A549 (cell line): ENCODE measurements at regions not wholly inside any gene's neighbourhood (a gene's known extent, or its start where the extent isn't known, plus 50 kb on each side); places are given as distances from the start of the nearest gene placed in this dataset.

ENCODE experiments used
- ATAC-seq, 2 experiments: fragments of 200-7000 bp in 1 of 2; fragments of >200 bp in 1 of 2; cut with Nextera tagmentation in 1 of 2; cut with Tn5 transposase in 1 of 2; 3 replicates each; pipeline versions ENCODE4 v1.8.0 to v1.9.1; 2018 to 2020; ENCODE audit warnings: mild to moderate bottlenecking in 1 of 2, moderate library complexity in 1 of 2
- CTCF ChIA-PET: fragments of 300-600 bp; sonication (Branson Sonifier 250); formaldehyde crosslinking; extraction: SDS; loops from one replicate; lab custom pipeline; 2021; ENCODE audit warnings: antibody characterized with exemption, inconsistent platforms; lab: Yijun Ruan, JAX
- POLR2A ChIA-PET: fragments of 350-600 bp; formaldehyde crosslinking; extraction: SDS; loops from one replicate; lab custom pipeline; 2021; ENCODE audit warnings: antibody characterized with exemption, inconsistent platforms; lab: Yijun Ruan, JAX
- DNase-seq, 2 experiments: peaks; one replicate each; pipeline versions ENCODE4 v3.0.0 to v3.0.0-alpha.2; 2011 to 2016; ENCODE audit warnings: low read depth in 1 of 2, low spot score in 1 of 2
- FAIRE-seq: peaks from 2 replicates; lab custom pipeline; 2011; peaks lifted over from hg19 to GRCh38; lab: Jason Lieb, UNC
- H3K27ac ChIP-seq, 2 experiments: fragments of >200 bp; sonication (Bioruptor Twin); formaldehyde crosslinking; 3 replicates each; pipeline ENCODE4 v1.5.1; 2016 to 2017
- H3K4me1 ChIP-seq: fragments of >200 bp; sonication (Bioruptor Twin); formaldehyde crosslinking; 3 replicates; pipeline ENCODE4 v1.6.1; 2016
- H3K4me2 ChIP-seq: fragments of >200 bp; sonication (Bioruptor Twin); formaldehyde crosslinking; 3 replicates; pipeline ENCODE4 v1.6.1; 2016
- H3K4me3 ChIP-seq: fragments of >200 bp; sonication (Bioruptor Twin); formaldehyde crosslinking; 3 replicates; pipeline ENCODE4 v1.5.1; 2016
- H3K9me3 ChIP-seq: fragments of >200 bp; sonication (Bioruptor Twin); formaldehyde crosslinking; 3 replicates; pipeline ENCODE4 v1.6.1; 2016
- CBX2 ChIP-seq: fragments of 200-600 bp; sonication (generic); IDR thresholded peaks from 2 replicates; pipeline ENCODE4 v1.6.1; 2016; ENCODE audit warnings: low read depth, mild to moderate bottlenecking, borderline replicate concordance
- EHMT2 ChIP-seq: fragments of 200-600 bp; sonication (generic); IDR thresholded peaks from 2 replicates; pipeline ENCODE4 v1.6.1; 2016; ENCODE audit warnings: antibody characterized with exemption, low read depth, mild to moderate bottlenecking, moderate library complexity
- EP300 ChIP-seq, 2 experiments: fragments of >200 bp; sonication (Bioruptor Twin); formaldehyde crosslinking; IDR thresholded peaks; 2 replicates in 1 of 2; 3 replicates in 1 of 2; pipeline ENCODE4 v1.6.1; 2016 to 2017
- ESRRA ChIP-seq: fragments of 150-350 bp; IDR thresholded peaks from 2 replicates; pipeline ENCODE4 v1.6.1; 2014; ENCODE audit warnings: mild to moderate bottlenecking, low read length, borderline replicate concordance
- FOSB ChIP-seq: fragments of 250-450 bp; sonication (Bioruptor Pico); IDR thresholded peaks from 2 replicates; pipeline ENCODE4 v1.5.0; 2020; ENCODE audit warnings: mild to moderate bottlenecking, moderate library complexity
- FOSL2 ChIP-seq, 2 experiments: fragments of 450-650 bp in 1 of 2; fragments of >200 bp in 1 of 2; sonication (Bioruptor Twin) in 1 of 2; formaldehyde crosslinking; IDR thresholded peaks; 2 replicates each; pipeline versions ENCODE4 v1.5.0 to v1.6.1; 2016 to 2020; ENCODE audit warnings: mild to moderate bottlenecking in 1 of 2, moderate library complexity in 1 of 2
- HDAC2 ChIP-seq: fragments of 200-600 bp; sonication (generic); IDR thresholded peaks from 2 replicates; pipeline ENCODE4 v1.6.1; 2016
- HEYL ChIP-seq: fragments of 250-450 bp; sonication (Bioruptor Pico); IDR thresholded peaks from 2 replicates; pipeline ENCODE4 v1.8.0; 2021; ENCODE audit warnings: mild to moderate bottlenecking, moderate library complexity
- HOXB13 ChIP-seq: fragments of 250-450 bp; sonication (Bioruptor Pico); IDR thresholded peaks from 2 replicates; pipeline ENCODE4 v1.5.0; 2020; ENCODE audit warnings: low read depth, mild to moderate bottlenecking, moderate library complexity
- HOXB5 ChIP-seq: fragments of 250-450 bp; sonication (Bioruptor Pico); IDR thresholded peaks from 2 replicates; pipeline ENCODE4 v1.5.0; 2020; ENCODE audit warnings: mild to moderate bottlenecking, moderate library complexity
- JUN ChIP-seq, 2 experiments: fragments of >200 bp; sonication (Bioruptor Twin); formaldehyde crosslinking; IDR thresholded peaks; 2 replicates in 1 of 2; 3 replicates in 1 of 2; pipeline ENCODE4 v1.6.1; 2016 to 2017
- POLR2AphosphoS2 ChIP-seq: conservative IDR thresholded peaks from 2 replicates; pipeline ENCODE4 v1.6.1; 2012; ENCODE audit warnings: low read length, improper control_type of control experiment, inconsistent platforms
- RAD21 ChIP-seq, 2 experiments: fragments of >200 bp in 1 of 2; sonication (Bioruptor Twin) in 1 of 2; formaldehyde crosslinking in 1 of 2; IDR thresholded peaks in 1 of 2; conservative IDR thresholded peaks in 1 of 2; 2 replicates in 1 of 2; 3 replicates in 1 of 2; pipeline ENCODE4 v1.6.1; 2012 to 2018; ENCODE audit warnings: inconsistent platforms in 1 of 2
- RCOR1 ChIP-seq: fragments of 150-350 bp; IDR thresholded peaks from 2 replicates; pipeline ENCODE4 v1.6.1; 2014; ENCODE audit warnings: antibody characterized with exemption, low read length, low read depth
- RNF2 ChIP-seq: fragments of 200-600 bp; sonication (generic); IDR thresholded peaks from 2 replicates; pipeline ENCODE4 v1.6.1; 2016; ENCODE audit warnings: low read depth, mild to moderate bottlenecking, antibody characterized with exemption, moderate library complexity, borderline replicate concordance
- SREBF2 ChIP-seq: fragments of 450-650 bp; IDR thresholded peaks from 2 replicates; pipeline ENCODE4 v1.6.1; 2014; ENCODE audit warnings: mild to moderate bottlenecking, moderate library complexity
- ZC3H11A ChIP-seq: fragments of 450-650 bp; IDR thresholded peaks from 2 replicates; pipeline ENCODE4 v1.6.1; 2014; ENCODE audit warnings: antibody characterized with exemption, mild to moderate bottlenecking
- ZFP36 ChIP-seq: fragments of 450-650 bp; IDR thresholded peaks from 2 replicates; pipeline ENCODE4 v1.6.1; 2014; ENCODE audit warnings: borderline replicate concordance; ENCODE audit not compliant: partially characterized antibody
- ZNF302 ChIP-seq: fragments of 250-450 bp; sonication (Bioruptor Pico); IDR thresholded peaks from 2 replicates; pipeline ENCODE4 v1.9.0; 2021; ENCODE audit warnings: inconsistent platforms, mild to moderate bottlenecking, moderate library complexity
- ZSCAN20 ChIP-seq: fragments of 250-450 bp; sonication (Bioruptor Pico); IDR thresholded peaks from 2 replicates; pipeline ENCODE4 v1.8.0; 2022; ENCODE audit warnings: mild to moderate bottlenecking, moderate library complexity
- WGBS: methylation state at CpG from one replicate; pipeline ENCODE4 v1.1.6; 2017; ENCODE audit errors: missing lambda C conversion rate; 5-methylcytosine and 5-hydroxymethylcytosine counted together
- TF ChIP-seq, protein P1 (sequence below): fragments of 250-450 bp; sonication (Bioruptor Pico); IDR thresholded peaks from 2 replicates; pipeline ENCODE4 v1.5.0; 2020; ENCODE audit warnings: low read depth, mild to moderate bottlenecking, moderate library complexity
- TF ChIP-seq, protein P2 (sequence below): IDR thresholded peaks from 2 replicates; pipeline ENCODE4 v1.6.1; 2012
- TF ChIP-seq, protein P3 (sequence below): fragments of >200 bp; sonication (Bioruptor Twin); formaldehyde crosslinking; IDR thresholded peaks from 2 replicates; pipeline ENCODE4 v1.6.1; 2016
- TF ChIP-seq, protein P4 (sequence below): IDR thresholded peaks from 2 replicates; pipeline ENCODE4 v1.6.1; 2012; ENCODE audit warnings: low read depth, borderline replicate concordance
- TF ChIP-seq, protein P5 (sequence below): fragments of 450-650 bp; IDR thresholded peaks from 2 replicates; pipeline ENCODE4 v1.6.1; 2014; ENCODE audit warnings: antibody characterized with exemption
- TF ChIP-seq, protein P6 (sequence below): fragments of >200 bp; sonication (Bioruptor Twin); formaldehyde crosslinking; IDR thresholded peaks from 3 replicates; pipeline ENCODE4 v1.6.1; 2016

DNA sequence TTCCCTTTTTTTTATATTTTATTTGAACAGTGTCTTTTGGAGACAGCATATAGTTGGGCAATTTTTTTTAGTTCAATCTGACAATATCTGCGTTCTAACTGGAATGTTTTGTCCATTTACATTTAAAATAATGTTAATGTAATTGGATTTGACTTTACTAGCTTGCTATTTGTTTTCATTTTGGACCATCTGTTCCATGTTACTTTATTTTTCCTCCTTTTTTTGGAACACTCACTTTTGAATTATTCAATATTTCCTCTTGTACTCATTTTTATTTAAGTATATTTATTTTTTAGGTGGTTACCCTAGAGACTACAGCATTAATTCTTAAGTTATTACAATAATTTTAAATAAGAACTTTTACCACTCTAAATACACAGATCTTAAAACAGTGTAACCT is 62.8 kb upstream of the C1orf87 start:
- CTCF ChIA-PET: no interaction called here

DNA sequence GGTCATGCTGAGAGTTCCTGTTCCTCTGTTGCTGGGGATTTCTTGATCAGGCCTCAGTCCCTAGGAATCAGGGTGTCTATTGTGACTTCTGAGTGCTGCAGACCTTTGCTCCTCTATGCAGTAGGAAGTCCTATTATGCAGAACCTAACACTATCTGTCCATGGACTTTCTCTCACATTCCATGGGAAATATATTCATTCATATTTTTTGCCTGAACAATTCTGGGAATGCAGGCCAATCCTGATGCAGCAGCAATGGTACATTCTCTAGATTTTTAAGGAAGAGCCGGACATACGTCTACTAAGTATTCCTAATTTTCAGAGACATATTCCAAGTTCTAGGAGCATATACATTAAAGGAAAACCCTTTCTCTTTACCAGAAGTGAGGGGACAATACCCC is 61.1 kb upstream of the C1orf87 start:
- no peaks in the 10 kb centered on the region for H3K4me1 ChIP-seq
- TF ChIP-seq, protein P1, sequence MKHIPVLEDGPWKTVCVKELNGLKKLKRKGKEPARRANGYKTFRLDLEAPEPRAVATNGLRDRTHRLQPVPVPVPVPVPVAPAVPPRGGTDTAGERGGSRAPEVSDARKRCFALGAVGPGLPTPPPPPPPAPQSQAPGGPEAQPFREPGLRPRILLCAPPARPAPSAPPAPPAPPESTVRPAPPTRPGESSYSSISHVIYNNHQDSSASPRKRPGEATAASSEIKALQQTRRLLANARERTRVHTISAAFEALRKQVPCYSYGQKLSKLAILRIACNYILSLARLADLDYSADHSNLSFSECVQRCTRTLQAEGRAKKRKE (CRISPR knock-in tag): no peak
- TF ChIP-seq RAD21 (conservative IDR thresholded peaks at IDR 0.05 in 1 of 2, IDR thresholded peaks at IDR 0.05 in 1 of 2) (no peak), ZNF302 (no peak), FOSL2 (IDR thresholded peaks at IDR 0.05) (no peak), FOSL2 (CRISPR knock-in tag; IDR thresholded peaks at IDR 0.05) (no peak), HOXB5 (CRISPR knock-in tag) (no peak), ZSCAN20 (CRISPR knock-in tag) (no peak), HOXB13 (CRISPR knock-in tag) (no peak), HEYL (no peak), SREBF2 (no peak), CBX2 (no peak), FOSB (CRISPR knock-in tag) (no peak), JUN (IDR thresholded peaks at IDR 0.05) (no peak), ZFP36 (no peak), EHMT2 (no peak)
- TF ChIP-seq, all 56 proteins: peak for 0
- no peak overlapping the region for H3K4me3 ChIP-seq
- FAIRE-seq (no peak), ATAC-seq (no peak), DNase-seq (no peak)
- H3K9me3 ChIP-seq: no peaks in the 10 kb centered on the region
- H3K4me2 ChIP-seq: no peak overlapping the region
- POLR2A ChIA-PET: no interaction called here
- no peak overlapping the region for H3K27ac ChIP-seq
- CTCF ChIA-PET: no interaction called here
- WGBS: 67% methylated on average over 2 of the region's 2 CpGs

More for the DNA sequence above, 62.8 kb upstream of the C1orf87 start:
- ATAC-seq (no peak), DNase-seq (no peak)
- H3K4me1 ChIP-seq: no peaks in the 10 kb centered on the region
- POLR2A ChIA-PET: no interaction called here
- TF ChIP-seq HEYL: no peak
- TF ChIP-seq RCOR1: no peak
- TF ChIP-seq RNF2: no peak
- TF ChIP-seq HDAC2: no peak
- TF ChIP-seq, protein P2, sequence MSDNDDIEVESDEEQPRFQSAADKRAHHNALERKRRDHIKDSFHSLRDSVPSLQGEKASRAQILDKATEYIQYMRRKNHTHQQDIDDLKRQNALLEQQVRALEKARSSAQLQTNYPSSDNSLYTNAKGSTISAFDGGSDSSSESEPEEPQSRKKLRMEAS: no peak
- TF ChIP-seq JUN (IDR thresholded peaks at IDR 0.05): no peak
- TF ChIP-seq ZNF302: no peak
- no peak for TF ChIP-seq POLR2AphosphoS2
- TF ChIP-seq, protein P3, sequence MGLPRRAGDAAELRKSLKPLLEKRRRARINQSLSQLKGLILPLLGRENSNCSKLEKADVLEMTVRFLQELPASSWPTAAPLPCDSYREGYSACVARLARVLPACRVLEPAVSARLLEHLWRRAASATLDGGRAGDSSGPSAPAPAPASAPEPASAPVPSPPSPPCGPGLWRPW: no peak
- TF ChIP-seq, protein P4, sequence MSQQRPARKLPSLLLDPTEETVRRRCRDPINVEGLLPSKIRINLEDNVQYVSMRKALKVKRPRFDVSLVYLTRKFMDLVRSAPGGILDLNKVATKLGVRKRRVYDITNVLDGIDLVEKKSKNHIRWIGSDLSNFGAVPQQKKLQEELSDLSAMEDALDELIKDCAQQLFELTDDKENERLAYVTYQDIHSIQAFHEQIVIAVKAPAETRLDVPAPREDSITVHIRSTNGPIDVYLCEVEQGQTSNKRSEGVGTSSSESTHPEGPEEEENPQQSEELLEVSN: no peak
- no peak for TF ChIP-seq ZC3H11A
- no peak for TF ChIP-seq EP300 (IDR thresholded peaks at IDR 0.05)
- TF ChIP-seq, protein P5, sequence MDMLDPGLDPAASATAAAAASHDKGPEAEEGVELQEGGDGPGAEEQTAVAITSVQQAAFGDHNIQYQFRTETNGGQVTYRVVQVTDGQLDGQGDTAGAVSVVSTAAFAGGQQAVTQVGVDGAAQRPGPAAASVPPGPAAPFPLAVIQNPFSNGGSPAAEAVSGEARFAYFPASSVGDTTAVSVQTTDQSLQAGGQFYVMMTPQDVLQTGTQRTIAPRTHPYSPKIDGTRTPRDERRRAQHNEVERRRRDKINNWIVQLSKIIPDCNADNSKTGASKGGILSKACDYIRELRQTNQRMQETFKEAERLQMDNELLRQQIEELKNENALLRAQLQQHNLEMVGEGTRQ: no peak
- TF ChIP-seq FOSB (CRISPR knock-in tag): no peak
- TF ChIP-seq, protein P6, sequence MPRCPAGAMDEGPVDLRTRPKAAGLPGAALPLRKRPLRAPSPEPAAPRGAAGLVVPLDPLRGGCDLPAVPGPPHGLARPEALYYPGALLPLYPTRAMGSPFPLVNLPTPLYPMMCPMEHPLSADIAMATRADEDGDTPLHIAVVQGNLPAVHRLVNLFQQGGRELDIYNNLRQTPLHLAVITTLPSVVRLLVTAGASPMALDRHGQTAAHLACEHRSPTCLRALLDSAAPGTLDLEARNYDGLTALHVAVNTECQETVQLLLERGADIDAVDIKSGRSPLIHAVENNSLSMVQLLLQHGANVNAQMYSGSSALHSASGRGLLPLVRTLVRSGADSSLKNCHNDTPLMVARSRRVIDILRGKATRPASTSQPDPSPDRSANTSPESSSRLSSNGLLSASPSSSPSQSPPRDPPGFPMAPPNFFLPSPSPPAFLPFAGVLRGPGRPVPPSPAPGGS: no peak
- TF ChIP-seq SREBF2: no peak
- no peak for TF ChIP-seq ESRRA
- TF ChIP-seq, all 56 proteins: peak for 0
- Histone ChIP-seq H3K9me3 (no peaks in the 10 kb centered on the region), H3K27ac (no peak overlapping the region), H3K4me3 (no peak overlapping the region), H3K4me2 (no peak overlapping the region)
- 0% methylated on average over 1 of the region's 1 CpG for WGBS
- FAIRE-seq: no peak
